ENCODE measurements at regions not wholly inside any gene's neighbourhood (a gene's known extent, or its start where the extent isn't known, plus 50 kb on each side); places are given as distances from the start of the nearest gene placed in this dataset.

DNA sequence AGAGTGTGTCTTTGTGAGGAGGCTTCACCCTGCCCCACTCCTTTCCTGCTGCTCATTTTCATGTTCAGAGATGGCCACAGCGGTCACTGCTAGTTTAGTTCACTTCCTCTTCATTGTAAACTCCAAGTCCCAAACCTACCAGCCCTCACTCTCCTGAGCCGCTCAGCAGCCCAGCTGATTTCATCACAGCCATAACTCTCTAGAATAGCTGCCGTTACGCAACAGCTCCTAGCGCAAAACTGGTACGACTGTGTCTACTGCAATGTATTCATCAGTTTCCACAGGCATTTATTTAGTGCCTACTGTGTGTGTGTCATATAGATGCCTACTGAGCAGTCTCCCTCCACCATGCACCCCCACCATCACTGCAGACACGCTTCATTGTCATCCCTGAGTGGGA lies 233.5 kb upstream of the RPL38 start:
- Histone ChIP-seq H3K27ac (ENCODE audit: low read depth, low read length) (no peak overlapping the region), H3K9me3 (ENCODE audit: control insufficient read depth, insufficient read depth, low read length) (no peaks in the 10 kb centered on the region), H3K36me3 (ENCODE audit: control insufficient read depth, insufficient read depth, low read length) (no peaks in the 10 kb centered on the region), H3K9ac (ENCODE audit: low read depth, low read length) (no peak overlapping the region), H3K4me1 (ENCODE audit: control insufficient read depth, insufficient read depth, low read length) (peaks cover 10% of the 10 kb centered on the region), H3K4me3 (ENCODE audit: low read depth, low read length) (no peak overlapping the region), H3K27me3 (ENCODE audit: control insufficient read depth, insufficient read depth, low read length) (no peaks in the 10 kb centered on the region)

DNA sequence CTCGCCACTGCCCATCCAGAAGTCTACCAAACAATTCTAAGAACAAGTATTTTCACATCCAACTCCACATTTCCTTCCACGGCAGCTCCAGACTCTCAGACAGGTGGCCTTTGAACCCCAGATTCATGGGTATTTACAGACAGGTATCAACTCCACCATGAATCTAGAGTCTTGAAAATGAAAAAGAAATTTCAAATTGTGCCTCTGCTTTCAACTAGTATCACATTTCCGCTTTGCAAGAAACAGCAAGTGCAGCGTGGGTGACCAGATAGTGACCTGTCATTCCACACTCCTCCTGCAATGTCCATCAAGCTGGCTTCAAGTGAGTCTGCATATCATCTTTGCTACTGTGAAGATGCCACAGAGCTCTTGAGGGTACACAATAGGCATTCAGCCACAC lies 232.4 kb upstream of the RPL38 start:
- Histone ChIP-seq H3K4me1 (ENCODE audit: control insufficient read depth, insufficient read depth, low read length) (peaks cover 10% of the 10 kb centered on the region), H3K4me3 (ENCODE audit: low read depth, low read length) (no peak overlapping the region), H3K9me3 (ENCODE audit: control insufficient read depth, insufficient read depth, low read length) (no peaks in the 10 kb centered on the region), H3K9ac (ENCODE audit: low read depth, low read length) (no peak overlapping the region), H3K27me3 (ENCODE audit: control insufficient read depth, insufficient read depth, low read length) (no peaks in the 10 kb centered on the region), H3K36me3 (ENCODE audit: control insufficient read depth, insufficient read depth, low read length) (no peaks in the 10 kb centered on the region), H3K27ac (ENCODE audit: low read depth, low read length) (no peak overlapping the region)

DNA sequence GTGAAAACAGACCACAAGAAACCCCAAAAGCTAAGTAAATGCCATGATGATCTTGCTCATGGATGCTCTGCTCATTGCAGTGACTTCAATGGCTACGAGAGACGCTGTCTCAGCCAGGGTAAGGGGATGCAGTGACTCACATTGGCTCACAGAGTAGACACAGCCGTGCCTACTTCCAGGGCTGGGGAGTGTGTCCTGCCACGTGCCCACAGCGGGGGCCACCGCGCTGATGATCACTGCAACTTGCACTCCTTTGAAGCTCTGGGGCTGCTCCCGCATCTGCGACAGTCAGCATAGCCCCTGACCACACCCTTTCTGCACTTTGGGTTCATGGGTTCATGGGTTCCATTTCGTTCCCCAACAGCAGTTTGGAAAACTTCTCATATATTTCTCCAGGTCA lies 231.4 kb upstream of the RPL38 start:
- no peak overlapping the region for H3K27ac ChIP-seq (ENCODE audit: low read depth, low read length)
- H3K9me3 ChIP-seq (ENCODE audit: control insufficient read depth, insufficient read depth, low read length), result no peaks in the 10 kb centered on the region
- H3K36me3 ChIP-seq (ENCODE audit: control insufficient read depth, insufficient read depth, low read length), result no peaks in the 10 kb centered on the region
- H3K9ac ChIP-seq (ENCODE audit: low read depth, low read length), result no peak overlapping the region
- no peaks in the 10 kb centered on the region for H3K27me3 ChIP-seq (ENCODE audit: control insufficient read depth, insufficient read depth, low read length)
- peaks cover 10% of the 10 kb centered on the region for H3K4me1 ChIP-seq (ENCODE audit: control insufficient read depth, insufficient read depth, low read length)
- H3K4me3 ChIP-seq (ENCODE audit: low read depth, low read length), result no peak overlapping the region

DNA sequence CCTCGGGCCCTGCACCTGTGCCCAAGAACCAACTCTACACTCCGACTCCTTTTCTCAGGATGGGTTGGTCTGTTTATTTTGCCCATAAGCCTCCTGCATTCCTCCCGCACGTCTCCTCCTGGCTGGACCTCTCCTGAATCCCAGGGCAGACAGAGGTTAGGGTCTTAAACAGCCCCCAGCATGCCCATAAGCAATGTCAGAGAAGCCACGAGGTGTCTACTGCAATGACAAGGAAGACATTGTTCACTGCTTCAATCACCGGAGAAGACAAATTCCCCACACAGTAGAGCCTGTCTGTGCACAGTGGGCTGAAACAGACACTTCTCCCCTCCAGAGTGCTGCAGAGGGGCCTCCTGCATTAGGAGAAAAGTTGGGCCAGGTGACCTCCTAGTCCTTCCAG lies 230.6 kb upstream of the RPL38 start:
- no peaks in the 10 kb centered on the region for H3K36me3 ChIP-seq (ENCODE audit: control insufficient read depth, insufficient read depth, low read length)
- no peaks in the 10 kb centered on the region for H3K27me3 ChIP-seq (ENCODE audit: control insufficient read depth, insufficient read depth, low read length)

DNA sequence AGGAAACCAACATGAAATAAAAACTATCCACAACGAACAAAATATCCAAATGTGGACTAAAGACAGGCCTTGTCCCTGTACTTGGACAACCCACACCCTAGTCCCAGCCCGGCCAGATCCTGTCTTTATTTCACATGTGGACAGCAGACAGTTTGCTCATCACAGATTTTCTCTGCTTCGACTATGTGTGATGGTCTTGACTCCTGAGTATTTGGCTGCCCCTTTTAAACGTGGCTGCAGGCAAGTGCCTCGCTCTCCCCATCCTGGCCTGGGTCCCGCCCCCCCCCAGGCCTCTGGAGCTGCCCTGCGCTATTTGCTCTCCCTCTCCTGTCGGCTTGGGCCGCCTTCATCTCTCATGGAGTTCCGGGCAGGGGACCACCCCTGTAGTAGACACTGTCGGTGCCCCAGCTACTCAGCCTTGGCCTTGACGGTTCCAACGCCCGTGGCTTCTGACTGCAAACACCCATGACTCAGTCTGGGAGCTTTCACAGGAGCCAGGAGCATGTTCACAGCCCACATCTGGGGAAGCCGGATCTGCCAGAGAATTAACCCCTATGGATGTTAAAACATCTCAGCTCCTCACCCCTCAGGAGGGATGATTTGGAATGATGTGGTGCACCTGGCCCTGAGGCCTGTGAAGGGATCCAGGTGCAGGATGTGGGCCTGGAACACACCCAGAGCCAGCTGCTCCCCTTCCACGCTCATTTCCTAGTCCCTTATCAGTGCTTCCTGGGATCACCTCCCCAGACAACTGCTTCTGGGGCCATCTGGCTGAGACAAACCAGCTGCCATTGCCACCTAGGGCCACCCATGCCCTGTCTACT lies 229.7 kb upstream of the RPL38 start:
- no peaks in the 10 kb centered on the region for H3K9me3 ChIP-seq (ENCODE audit: control insufficient read depth, insufficient read depth, low read length)
- H3K27ac ChIP-seq (ENCODE audit: low read depth, low read length), result peak overlapping the region; percentile 81
- H3K9ac ChIP-seq (ENCODE audit: low read depth, low read length), result 0 out of 2 replicates have a peak overlapping the region, but pooled peaks have one; percentile 33
- peaks cover 10% of the 10 kb centered on the region for H3K4me1 ChIP-seq (ENCODE audit: control insufficient read depth, insufficient read depth, low read length)
- H3K4me3 ChIP-seq (ENCODE audit: low read depth, low read length), result no peak overlapping the region
- no peaks in the 10 kb centered on the region for H3K36me3 ChIP-seq (ENCODE audit: control insufficient read depth, insufficient read depth, low read length)
- H3K27me3 ChIP-seq (ENCODE audit: control insufficient read depth, insufficient read depth, low read length), result no peaks in the 10 kb centered on the region

More for the DNA sequence above, 230.6 kb upstream of the RPL38 start:
- Histone ChIP-seq H3K4me3 (ENCODE audit: low read depth, low read length) (no peak overlapping the region), H3K9ac (ENCODE audit: low read depth, low read length) (no peak overlapping the region), H3K4me1 (ENCODE audit: control insufficient read depth, insufficient read depth, low read length) (peaks cover 10% of the 10 kb centered on the region), H3K27ac (ENCODE audit: low read depth, low read length) (no peak overlapping the region), H3K9me3 (ENCODE audit: control insufficient read depth, insufficient read depth, low read length) (no peaks in the 10 kb centered on the region)

DNA sequence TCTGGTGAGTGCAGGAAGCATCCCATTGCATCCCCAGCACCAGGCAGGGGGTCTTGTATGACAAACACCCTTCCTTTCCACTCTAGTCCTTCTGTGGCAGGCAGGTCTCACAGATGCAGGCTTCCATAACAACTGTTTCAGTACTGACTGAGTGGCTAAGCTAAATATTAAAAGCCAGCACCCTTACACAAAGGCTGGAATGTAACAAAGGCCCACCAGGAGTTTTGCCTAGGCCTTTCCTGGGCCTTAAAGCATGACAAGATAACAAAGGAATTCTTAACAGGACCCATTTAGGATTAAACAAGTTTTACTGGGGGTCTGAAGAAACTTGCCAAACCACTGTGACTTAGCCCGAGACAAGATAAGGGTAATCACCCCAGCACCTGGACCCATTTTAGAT lies 228.9 kb upstream of the RPL38 start:
- Histone ChIP-seq H3K4me1 (ENCODE audit: control insufficient read depth, insufficient read depth, low read length) (peaks cover 10% of the 10 kb centered on the region), H3K36me3 (ENCODE audit: control insufficient read depth, insufficient read depth, low read length) (no peaks in the 10 kb centered on the region), H3K4me3 (ENCODE audit: low read depth, low read length) (no peak overlapping the region), H3K9me3 (ENCODE audit: control insufficient read depth, insufficient read depth, low read length) (no peaks in the 10 kb centered on the region), H3K27me3 (ENCODE audit: control insufficient read depth, insufficient read depth, low read length) (no peaks in the 10 kb centered on the region), H3K27ac (ENCODE audit: low read depth, low read length) (peak overlapping the region; percentile 81), H3K9ac (ENCODE audit: low read depth, low read length) (0 out of 2 replicates have a peak overlapping the region, but pooled peaks have one; percentile 33)

DNA sequence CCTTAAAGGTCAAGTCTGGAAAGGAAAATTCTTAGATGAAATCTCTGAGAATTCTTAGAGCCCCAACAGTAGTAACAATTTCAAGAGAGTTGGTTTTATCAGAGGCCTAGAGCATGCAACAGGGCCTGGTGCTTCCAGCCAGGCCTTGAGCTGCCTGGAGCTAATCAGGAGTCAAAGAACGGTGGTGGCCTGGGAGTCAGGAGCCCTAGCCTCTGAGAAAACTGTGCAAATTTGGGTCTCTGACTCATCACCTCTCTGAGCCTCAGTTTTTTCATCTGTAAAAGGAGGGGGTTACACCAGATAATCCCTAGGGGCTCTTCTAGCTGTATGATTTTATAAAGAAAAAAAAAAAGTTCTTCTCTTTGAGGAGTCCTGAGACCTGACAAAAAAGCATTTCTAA lies 227.3 kb upstream of the RPL38 start:
- no peaks in the 10 kb centered on the region for H3K9me3 ChIP-seq (ENCODE audit: control insufficient read depth, insufficient read depth, low read length)
- peaks cover 10% of the 10 kb centered on the region for H3K4me1 ChIP-seq (ENCODE audit: control insufficient read depth, insufficient read depth, low read length)
- H3K27me3 ChIP-seq (ENCODE audit: control insufficient read depth, insufficient read depth, low read length), result no peaks in the 10 kb centered on the region
- H3K9ac ChIP-seq (ENCODE audit: low read depth, low read length), result no peak overlapping the region
- H3K36me3 ChIP-seq (ENCODE audit: control insufficient read depth, insufficient read depth, low read length), result no peaks in the 10 kb centered on the region
- H3K4me3 ChIP-seq (ENCODE audit: low read depth, low read length), result no peak overlapping the region
- H3K27ac ChIP-seq (ENCODE audit: low read depth, low read length), result no peak overlapping the region

DNA sequence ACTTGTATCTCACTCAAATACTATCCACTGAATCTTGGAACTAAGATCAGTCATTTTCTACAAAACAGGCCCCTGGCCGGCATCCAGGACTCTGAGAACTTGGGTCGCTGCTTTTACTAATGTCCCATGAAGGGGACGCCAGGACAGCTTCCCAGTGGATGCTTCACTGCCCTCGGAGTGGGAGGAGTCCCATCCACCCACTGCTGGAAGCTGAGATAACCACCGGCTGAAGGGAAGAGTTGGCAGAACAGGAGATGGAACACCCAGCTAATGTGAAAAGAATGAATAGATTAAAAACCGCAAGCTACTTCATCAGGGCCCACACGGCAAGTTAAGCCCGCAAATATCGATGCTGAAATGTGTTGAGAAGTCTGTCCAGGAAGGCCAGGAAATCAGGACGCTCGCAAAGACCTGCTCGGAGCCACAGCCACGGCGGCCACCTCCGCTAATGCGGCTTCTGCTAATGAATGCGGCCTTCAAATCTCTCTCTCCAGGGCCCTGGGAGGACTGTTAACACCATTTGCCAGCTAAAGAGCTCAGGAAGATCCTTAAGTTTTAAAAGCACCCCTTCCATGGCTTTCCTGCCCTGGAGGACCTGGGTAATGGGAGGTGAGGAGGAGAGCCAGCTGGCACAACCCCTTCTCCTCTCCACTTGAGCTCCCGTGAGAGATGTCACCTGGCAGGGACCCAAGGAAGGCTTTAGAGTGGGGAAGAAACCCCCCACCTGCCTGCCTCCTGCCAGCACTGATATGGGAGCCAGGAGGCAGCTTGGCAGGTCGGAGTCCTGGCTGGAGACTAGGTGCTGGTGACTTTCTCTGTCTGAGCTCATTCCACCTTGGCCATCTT lies 226.6 kb upstream of the RPL38 start:
- H3K27me3 ChIP-seq (ENCODE audit: control insufficient read depth, insufficient read depth, low read length), result no peaks in the 10 kb centered on the region
- peaks cover 10% of the 10 kb centered on the region for H3K4me1 ChIP-seq (ENCODE audit: control insufficient read depth, insufficient read depth, low read length)
- no peaks in the 10 kb centered on the region for H3K36me3 ChIP-seq (ENCODE audit: control insufficient read depth, insufficient read depth, low read length)
- no peaks in the 10 kb centered on the region for H3K9me3 ChIP-seq (ENCODE audit: control insufficient read depth, insufficient read depth, low read length)
- H3K4me3 ChIP-seq (ENCODE audit: low read depth, low read length), result no peak overlapping the region
- no peak overlapping the region for H3K9ac ChIP-seq (ENCODE audit: low read depth, low read length)
- no peak overlapping the region for H3K27ac ChIP-seq (ENCODE audit: low read depth, low read length)

DNA sequence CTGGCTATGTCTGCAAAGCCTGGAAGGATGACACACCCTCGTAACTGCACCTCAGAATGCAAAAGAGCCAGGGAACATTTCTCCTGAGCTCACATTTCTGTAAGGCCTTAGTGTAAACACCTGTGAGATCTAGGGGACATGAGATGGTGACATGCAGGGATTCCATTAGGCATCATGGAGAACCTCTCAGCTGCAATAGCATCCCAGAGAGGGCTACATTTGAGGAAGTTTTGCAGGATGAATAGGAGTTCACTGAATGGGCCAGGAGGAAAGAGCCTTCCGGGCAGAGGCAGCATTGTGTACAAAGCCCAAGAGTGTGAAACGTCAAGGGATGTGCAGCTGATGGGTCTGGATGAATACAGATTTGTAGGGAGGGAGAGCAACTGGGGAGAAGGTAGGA lies 223.0 kb upstream of the RPL38 start:
- H3K27ac ChIP-seq (ENCODE audit: low read depth, low read length), result no peak overlapping the region
- no peaks in the 10 kb centered on the region; the same call in 1 of the 2 replicates for H3K4me1 ChIP-seq (ENCODE audit: control insufficient read depth, insufficient read depth, low read length)
- H3K4me3 ChIP-seq (ENCODE audit: low read depth, low read length), result no peak overlapping the region
- no peak overlapping the region for H3K9ac ChIP-seq (ENCODE audit: low read depth, low read length)
- H3K36me3 ChIP-seq (ENCODE audit: control insufficient read depth, insufficient read depth, low read length), result no peaks in the 10 kb centered on the region
- H3K27me3 ChIP-seq (ENCODE audit: control insufficient read depth, insufficient read depth, low read length), result no peaks in the 10 kb centered on the region
- no peaks in the 10 kb centered on the region for H3K9me3 ChIP-seq (ENCODE audit: control insufficient read depth, insufficient read depth, low read length)

DNA sequence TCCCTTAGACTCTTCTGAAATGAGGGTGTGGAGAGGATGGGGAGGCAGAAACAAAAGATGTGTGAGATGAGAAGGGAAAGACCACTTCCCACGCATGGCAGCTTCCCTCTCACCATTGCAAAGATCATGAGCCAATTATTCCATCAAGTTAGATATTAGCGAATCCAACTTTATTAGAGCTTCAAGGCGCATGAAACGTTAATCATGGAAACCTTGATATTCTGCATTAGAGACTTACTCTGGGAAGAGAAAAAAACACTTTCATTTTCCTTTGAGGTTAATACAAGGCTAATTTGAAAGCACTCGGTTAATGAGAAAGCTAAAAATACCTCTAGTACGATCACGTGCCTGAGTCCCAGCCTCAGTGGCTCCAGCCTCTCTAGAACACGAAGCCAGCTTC lies 220.6 kb upstream of the RPL38 start:
- H3K4me3 ChIP-seq (ENCODE audit: low read depth, low read length), result no peak overlapping the region
- no peaks in the 10 kb centered on the region; the same call in 1 of the 2 replicates for H3K4me1 ChIP-seq (ENCODE audit: control insufficient read depth, insufficient read depth, low read length)

More for the DNA sequence above, 220.6 kb upstream of the RPL38 start:
- Histone ChIP-seq H3K9me3 (ENCODE audit: control insufficient read depth, insufficient read depth, low read length) (no peaks in the 10 kb centered on the region), H3K9ac (ENCODE audit: low read depth, low read length) (no peak overlapping the region), H3K36me3 (ENCODE audit: control insufficient read depth, insufficient read depth, low read length) (no peaks in the 10 kb centered on the region), H3K27me3 (ENCODE audit: control insufficient read depth, insufficient read depth, low read length) (no peaks in the 10 kb centered on the region), H3K27ac (ENCODE audit: low read depth, low read length) (no peak overlapping the region)
